ENCODE measurements at regions not wholly inside any gene's neighbourhood (a gene's known extent, or its start where the extent isn't known, plus 50 kb on each side); places are given as distances from the start of the nearest gene placed in this dataset.

- no peak for DNase-seq (ENCODE audit: extremely low read depth in 1 of 11, low read depth in 9 of 11, low spot score in 4 of 11)
These were observed 84.8 kb upstream of the KITLG start for GRCh38 chr12:88665071-88665470.

DNA sequence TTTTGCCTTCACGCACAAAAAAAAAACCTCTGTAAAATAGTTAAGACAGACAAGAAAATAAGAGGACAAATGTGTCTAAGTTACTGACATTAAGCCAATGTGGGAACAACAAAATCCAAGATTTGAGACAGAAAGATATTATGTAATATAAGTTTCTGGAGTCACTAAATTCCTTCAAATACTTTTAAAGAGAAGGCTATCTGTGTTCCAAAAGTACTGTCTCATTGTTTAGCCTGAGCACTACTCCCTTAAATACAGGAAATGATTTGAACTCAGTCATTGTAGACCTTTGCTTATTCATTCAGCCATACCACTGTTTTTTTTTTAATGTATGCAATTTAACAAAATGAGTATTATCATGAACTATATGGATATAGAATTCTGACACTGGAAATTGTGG lies 82.7 kb upstream of the KITLG start:
- no peak for DNase-seq (ENCODE audit: extremely low read depth in 1 of 11, low read depth in 9 of 11, low spot score in 4 of 11)

- no peak for DNase-seq (ENCODE audit: extremely low read depth in 1 of 11, low read depth in 9 of 11, low spot score in 4 of 11)
These were observed 81.8 kb upstream of the KITLG start for GRCh38 chr12:88662093-88662492.

DNA sequence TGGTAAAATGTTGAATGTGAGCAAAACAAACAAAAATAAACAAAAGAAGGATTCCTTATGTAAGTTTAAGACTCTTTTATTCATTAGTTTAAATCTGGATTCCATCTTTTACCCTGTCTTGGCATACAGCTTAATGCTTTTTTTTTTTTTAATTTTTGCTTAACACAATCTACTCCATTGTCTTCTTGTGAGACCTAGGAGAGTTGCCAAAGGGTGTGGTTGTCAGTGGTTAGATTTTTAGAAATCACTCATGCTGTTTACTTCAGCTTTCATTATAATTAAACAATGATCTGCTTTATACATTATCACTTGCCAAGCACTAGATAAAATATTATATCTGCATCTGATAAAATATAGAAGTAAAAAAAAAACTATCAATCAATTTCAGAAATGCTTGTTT lies 77.7 kb upstream of the KITLG start:
- no peak for DNase-seq (ENCODE audit: extremely low read depth in 1 of 11, low read depth in 9 of 11, low spot score in 4 of 11)

DNA sequence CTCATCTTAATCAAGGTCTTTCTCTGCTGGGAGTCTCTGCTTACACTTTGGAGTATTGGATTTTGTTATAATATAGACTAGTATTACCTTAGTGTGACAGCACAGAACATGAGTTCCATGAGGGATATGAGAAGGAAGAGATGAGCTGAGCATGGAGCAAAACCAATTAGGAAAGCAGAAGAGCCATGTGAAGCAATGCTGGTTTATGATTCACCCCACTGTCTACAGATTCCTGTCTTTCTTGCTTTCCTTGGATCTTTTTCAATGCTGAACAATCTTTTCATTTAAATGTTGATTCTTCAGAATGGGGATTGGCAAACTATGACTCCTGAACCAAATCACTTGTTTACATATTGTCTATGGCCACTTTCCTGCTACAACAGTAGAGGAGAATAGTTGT lies 70.4 kb upstream of the KITLG start:
- DNase-seq (ENCODE audit: extremely low read depth in 1 of 11, low read depth in 9 of 11, low spot score in 4 of 11), result no peak

- no peak for DNase-seq (ENCODE audit: extremely low read depth in 1 of 11, low read depth in 9 of 11, low spot score in 4 of 11)
These were observed 68.4 kb upstream of the KITLG start for GRCh38 chr12:88648625-88649024.

GRCh38 chr12:88646824-88647223 lies 66.6 kb upstream of the KITLG start:
- no peak for DNase-seq (ENCODE audit: extremely low read depth in 1 of 11, low read depth in 9 of 11, low spot score in 4 of 11)

DNA sequence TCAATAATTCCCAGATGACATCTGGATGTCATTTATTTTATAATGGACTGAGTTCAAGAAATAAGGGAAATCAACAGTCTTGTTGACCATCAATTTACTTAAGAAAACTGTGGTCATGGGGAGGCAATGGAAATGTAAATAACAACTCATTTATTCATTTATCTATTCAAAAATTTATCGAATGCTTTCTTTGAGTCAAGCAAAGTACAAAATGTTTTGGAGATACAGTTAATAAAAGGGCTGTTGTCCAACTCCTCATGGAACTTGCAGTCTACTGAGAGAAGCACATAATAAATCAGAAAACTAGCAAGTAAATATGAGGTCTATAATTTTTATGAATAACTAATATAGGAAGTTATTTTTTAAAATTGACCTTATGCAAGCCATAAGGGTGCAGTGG lies 65.5 kb upstream of the KITLG start:
- DNase-seq (ENCODE audit: extremely low read depth in 1 of 11, low read depth in 9 of 11, low spot score in 4 of 11), result no peak

DNA sequence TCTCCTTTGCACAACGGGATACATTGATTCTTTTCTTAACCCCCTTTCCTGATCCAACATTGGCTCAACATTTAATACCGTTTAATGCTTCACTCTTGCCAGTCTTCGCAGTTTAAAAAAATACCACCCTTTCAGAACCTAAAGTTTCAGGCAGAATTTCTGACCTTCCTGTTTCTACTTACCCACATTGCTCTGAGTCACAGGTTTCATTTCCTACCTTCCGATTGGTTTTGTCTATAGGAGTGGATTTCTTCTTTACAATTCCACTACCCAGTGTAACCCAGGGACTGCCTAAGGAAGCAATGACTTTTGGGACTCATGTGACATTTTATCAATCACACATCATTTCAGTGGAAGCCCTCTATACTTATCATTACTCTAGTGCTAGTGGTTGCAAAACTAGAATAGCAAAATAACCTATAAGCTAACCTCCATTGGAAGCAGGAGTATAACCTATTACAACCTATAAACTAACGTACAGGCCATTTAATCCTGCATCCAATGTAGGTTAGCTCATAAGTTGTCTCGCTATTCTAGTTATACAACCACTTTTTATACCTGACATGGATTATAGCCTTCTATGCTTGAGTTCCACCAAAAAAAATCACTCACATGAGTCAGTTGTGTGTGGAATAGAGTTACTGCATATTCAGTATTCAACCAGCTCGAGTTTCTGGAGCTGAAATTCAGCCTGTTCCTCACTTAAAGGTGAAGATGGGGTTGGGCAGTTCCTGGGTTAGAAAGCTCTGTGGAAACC lies 64.9 kb upstream of the KITLG start:
- no peak for DNase-seq (ENCODE audit: extremely low read depth in 1 of 11, low read depth in 9 of 11, low spot score in 4 of 11)

DNA sequence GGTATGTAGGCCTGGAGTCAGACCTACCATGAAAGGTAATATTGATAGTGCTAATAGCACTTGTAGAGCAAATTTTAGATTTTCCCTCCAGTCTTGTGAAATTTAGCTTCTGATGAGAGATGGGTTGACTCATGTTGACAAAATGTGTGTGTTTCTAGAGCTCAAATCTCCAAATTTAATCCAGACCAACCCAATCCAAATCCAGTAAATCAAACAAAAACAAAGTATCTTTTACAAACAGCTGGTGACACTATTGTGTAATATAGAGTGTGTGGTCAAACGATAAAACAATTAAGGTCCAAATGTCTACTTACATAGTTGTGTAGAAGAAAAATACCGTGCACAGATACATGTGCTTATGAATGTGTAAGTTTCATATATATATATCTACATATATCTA lies 63.4 kb upstream of the KITLG start:
- no peak for DNase-seq (ENCODE audit: extremely low read depth in 1 of 11, low read depth in 9 of 11, low spot score in 4 of 11)

DNA sequence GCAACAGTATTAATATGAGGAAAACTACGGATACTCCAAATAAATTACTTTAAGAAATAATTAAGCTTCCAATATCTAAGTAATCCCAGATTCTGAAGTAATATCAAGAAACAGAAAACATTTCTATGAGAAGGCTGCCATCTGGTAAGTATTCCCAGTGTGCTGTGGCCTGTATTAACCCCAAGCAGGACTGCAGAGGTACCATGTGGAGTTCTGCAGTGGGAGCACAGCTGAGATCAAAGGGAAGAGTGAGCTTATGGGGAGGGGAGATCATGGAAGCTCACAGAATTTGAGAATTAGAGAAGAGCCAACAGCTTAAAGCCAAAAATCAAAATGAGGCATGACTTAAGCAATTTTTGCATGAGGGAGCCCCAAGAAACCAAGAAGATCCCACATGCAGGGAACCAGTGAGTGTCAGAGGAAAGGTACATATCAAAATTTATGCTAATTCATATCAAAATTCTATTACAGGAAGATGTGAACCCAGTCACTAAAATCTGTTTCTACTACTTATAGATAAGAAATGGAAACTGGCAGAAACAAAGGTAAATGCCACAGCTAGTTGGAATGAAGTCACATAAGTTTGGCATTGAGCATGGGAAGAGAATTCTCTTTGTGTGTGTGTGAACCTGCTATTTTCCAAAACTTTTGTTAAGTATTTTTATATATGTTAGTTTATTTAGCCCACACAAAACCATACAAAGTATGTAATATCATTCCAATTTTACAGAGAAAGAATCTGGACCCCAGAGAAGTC lies 62.6 kb upstream of the KITLG start:
- no peak for DNase-seq (ENCODE audit: extremely low read depth in 1 of 11, low read depth in 9 of 11, low spot score in 4 of 11)

DNA sequence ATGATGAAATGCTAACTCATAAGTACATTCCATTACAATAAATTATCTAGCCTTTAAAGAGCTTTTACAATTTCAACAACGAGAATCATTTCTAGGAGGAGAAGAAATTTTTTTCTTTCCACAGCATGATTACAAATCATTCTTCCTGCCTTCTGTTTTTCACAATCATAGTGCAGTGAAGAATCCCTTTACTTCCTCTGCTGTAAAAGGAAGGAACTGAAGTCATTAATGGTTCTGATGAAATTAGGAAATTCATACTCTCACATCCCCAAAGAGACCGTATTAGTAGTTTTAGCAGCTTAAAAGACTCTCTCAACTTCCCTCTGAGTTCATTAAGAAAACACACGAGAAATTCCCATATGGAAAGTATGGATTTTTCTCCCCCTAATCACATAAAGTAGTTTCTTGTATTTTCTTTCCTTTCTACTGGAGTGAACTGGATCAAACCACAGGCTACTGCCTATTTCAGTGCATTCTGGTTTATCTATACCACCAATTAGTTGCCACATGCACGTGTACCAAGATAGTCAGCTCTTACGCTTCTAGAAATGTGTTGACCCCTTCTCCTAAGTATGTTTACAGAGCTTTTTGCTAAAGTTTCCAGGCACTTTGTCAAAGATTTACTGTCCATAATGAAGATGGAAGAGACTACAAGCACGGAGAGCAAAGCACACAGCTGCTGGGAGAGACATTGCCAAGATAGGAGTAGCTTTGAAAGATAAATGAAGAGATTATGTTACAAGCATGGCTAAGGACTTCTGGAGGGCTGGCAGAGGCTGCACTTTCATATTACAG lies 58.9 kb upstream of the KITLG start:
- DNase-seq (ENCODE audit: extremely low read depth in 1 of 11, low read depth in 9 of 11, low spot score in 4 of 11), result peak in 2 of 11 donors; percentile 20 to 26

- DNase-seq (ENCODE audit: extremely low read depth in 1 of 11, low read depth in 9 of 11, low spot score in 4 of 11), result no peak
These were observed 58.1 kb upstream of the KITLG start for GRCh38 chr12:88638388-88638787.

- no peak for DNase-seq (ENCODE audit: extremely low read depth in 1 of 11, low read depth in 9 of 11, low spot score in 4 of 11)
These were observed 53.7 kb upstream of the KITLG start for GRCh38 chr12:88634008-88634407.

GRCh38 chr12:88633312-88633711 lies 53.0 kb upstream of the KITLG start:
- no peak for DNase-seq (ENCODE audit: extremely low read depth in 1 of 11, low read depth in 9 of 11, low spot score in 4 of 11)

GRCh38 chr12:88630561-88630960 lies 50.3 kb upstream of the KITLG start:
- peak in 1 of 11 donors; percentile 18 for DNase-seq (ENCODE audit: extremely low read depth in 1 of 11, low read depth in 9 of 11, low spot score in 4 of 11)

Measured in renal cortex interstitium (tissue), 11 donors.